ENCODE measurements at regions not wholly inside any gene's neighbourhood (a gene's known extent, or its start where the extent isn't known, plus 50 kb on each side); places are given as distances from the start of the nearest gene placed in this dataset.

- no peak overlapping the region for H2BK120ac ChIP-seq (replicated peaks; ENCODE audit: low read depth, low read length)
- DNase-seq (ENCODE audit: low read depth in 1 of 2, low spot score in 2 of 2) (no peak), FAIRE-seq (no peak)
- no peak overlapping the region for H2BK15ac ChIP-seq (ENCODE audit: low read length)
- H3K4me2 ChIP-seq (ENCODE audit: insufficient read depth in 1 of 2, low read depth in 2 of 2, low read length in 2 of 2): no peak overlapping the region
- H3K4me1 ChIP-seq (replicated peaks in 1 of 4; ENCODE audit: control insufficient read depth in 3 of 4, insufficient read depth in 4 of 4, low read length in 3 of 4): no peaks in the 10 kb centered on the region
- WGBS, 2 experiments (ENCODE audit: extremely low coverage in 1 of 2, insufficient coverage in 1 of 2, insufficient read length in 1 of 2, insufficient replicate concordance in 2 of 2, low coverage in 1 of 2, low lambda C conversion rate in 2 of 2, missing lambda C conversion rate in 1 of 2): 88% methylated on average over 3 of the region's 3 CpGs; no CpG with 5 or more reads in 1 of the 2 experiments
- POLR2A ChIA-PET (ENCODE audit: partially characterized antibody): no interaction called here
- H4K8ac ChIP-seq (ENCODE audit: extremely low read depth, insufficient read depth, low read length): no peak overlapping the region
- H3K23ac ChIP-seq (ENCODE audit: insufficient read length): no peak overlapping the region
- H2AK5ac ChIP-seq (ENCODE audit: low read depth, low read length): no peak overlapping the region
- no peak overlapping the region for H3K9ac ChIP-seq (replicated peaks in 1 of 4; ENCODE audit: extremely low read depth in 1 of 4, low read depth in 3 of 4, low read length in 3 of 4)
- no peak overlapping the region for H2BK20ac ChIP-seq (ENCODE audit: low read length)
- H3K18ac ChIP-seq (ENCODE audit: extremely low read depth, low read length): no peak overlapping the region
- no peaks in the 10 kb centered on the region for H3K79me2 ChIP-seq (ENCODE audit: control insufficient read depth in 1 of 2, insufficient read depth in 2 of 2, low read length in 2 of 2)
- H2AFZ ChIP-seq (ENCODE audit: low read length): no peak overlapping the region
- no peak overlapping the region for H3K14ac ChIP-seq (ENCODE audit: insufficient read length)
- no peaks in the 10 kb centered on the region for H3K9me3 ChIP-seq (ENCODE audit: insufficient read depth in 2 of 2, low read depth in 1 of 2, low read length in 1 of 2)
- no peak overlapping the region for H4K5ac ChIP-seq (ENCODE audit: insufficient read length, low read depth, low read length)
- no peak overlapping the region for H3K4ac ChIP-seq (replicated peaks; ENCODE audit: insufficient read length, low read depth, low read length)
- no peaks in the 10 kb centered on the region for H3K27me3 ChIP-seq (replicated peaks in 1 of 4; ENCODE audit: control insufficient read depth in 3 of 4, extremely low read depth in 1 of 4, insufficient read depth in 3 of 4, low read length in 3 of 4)
- no peak overlapping the region for H2BK5ac ChIP-seq (ENCODE audit: low read depth, low read length)
- no peak overlapping the region for H3K4me3 ChIP-seq (ENCODE audit: extremely low read depth in 1 of 4, insufficient read depth in 2 of 4, low read depth in 3 of 4, low read length in 4 of 4)
- no peak overlapping the region for H3K56ac ChIP-seq (replicated peaks; ENCODE audit: insufficient read length, low read depth, low read length)
- no peak overlapping the region for H4K91ac ChIP-seq (replicated peaks; ENCODE audit: insufficient read length, low read length)
- no peak overlapping the region for H2BK12ac ChIP-seq (ENCODE audit: low read depth, low read length)
- H4K20me1 ChIP-seq (replicated peaks in 1 of 2; ENCODE audit: control insufficient read depth in 1 of 2, insufficient read depth in 2 of 2, low read length in 2 of 2): no peaks in the 10 kb centered on the region
- no peaks in the 10 kb centered on the region; the same call in 1 of the 2 replicates for H3K23me2 ChIP-seq (ENCODE audit: low read depth, low read length)
- no peaks in the 10 kb centered on the region for H3K79me1 ChIP-seq (ENCODE audit: low read depth, low read length)
- no peak overlapping the region for H3K27ac ChIP-seq (ENCODE audit: low read depth, low read length)
- CTCF ChIA-PET (ENCODE audit: partially characterized antibody): interaction anchor here (0.6 kb wide), 1 partner anchor 546 kb away, joined by 3 read pairs; no protein-coding TSS in a partner anchor
- no peaks in the 10 kb centered on the region for H3K36me3 ChIP-seq (ENCODE audit: control insufficient read depth in 2 of 4, insufficient read depth in 4 of 4, low read length in 3 of 4)
- no peak for TF ChIP-seq TBP (IDR thresholded peaks at IDR 0.05; ENCODE audit: low read depth, low read length)
- no peak for TF ChIP-seq EZH2 (IDR thresholded peaks at IDR 0.05; ENCODE audit: low read depth, low read length, severe bottlenecking)
- TF ChIP-seq JUND (IDR thresholded peaks at IDR 0.05; ENCODE audit: low read length): no peak
These were observed 952.2 kb downstream of the TUSC7 start for GRCh38 chr3:117661818-117662095.
